A673 (cell line): ENCODE measurements at regions not wholly inside any gene's neighbourhood (a gene's known extent, or its start where the extent isn't known, plus 50 kb on each side); places are given as distances from the start of the nearest gene placed in this dataset.

ENCODE experiments used
- BruUV-seq: library from RNA; stranded (reverse); fragments of 400-500 nt; replicated peaks from 2 replicates; lab custom pipeline; 2021; lab: Mats Ljungman, UMichigan
- CTCF ChIA-PET: fragments of 300-600 bp; sonication (Branson Sonifier 250); formaldehyde crosslinking; loops from one replicate; lab custom pipeline; 2022; ENCODE audit warnings: antibody characterized with exemption; lab: Charles Lee
- POLR2A ChIA-PET: fragments of 300-600 bp; sonication (Branson Sonifier 250); formaldehyde crosslinking; loops from one replicate; lab custom pipeline; 2022; ENCODE audit warnings: antibody characterized with exemption; ENCODE audit not compliant: low non-redundant PET; lab: Charles Lee
- DNase-seq: peaks from one replicate; pipeline ENCODE4 v3.0.0-alpha.2; 2015; ENCODE audit warnings: low spot score
- H3K27ac ChIP-seq: fragments of 200-600 bp; sonication (generic); 2 replicates; pipeline ENCODE4 v1.5.1; 2016; ENCODE audit warnings: mixed run types, low read depth, mild to moderate bottlenecking, mixed read lengths, antibody characterized with exemption, low read length; ENCODE audit not compliant: poor library complexity, severe bottlenecking
- H3K27me3 ChIP-seq: fragments of 200-600 bp; sonication (generic); replicated peaks from 2 replicates; pipeline ENCODE4 v1.6.1; 2017; ENCODE audit warnings: mixed run types, low read depth, mild to moderate bottlenecking, mixed read lengths, antibody characterized with exemption, low read length; ENCODE audit not compliant: insufficient read depth, poor library complexity
- H3K36me3 ChIP-seq: fragments of 200-600 bp; sonication (generic); 2 replicates; pipeline ENCODE4 v1.6.1; 2016; ENCODE audit warnings: mixed run types, mild to moderate bottlenecking, mixed read lengths, antibody characterized with exemption, low read length; ENCODE audit not compliant: insufficient read depth, poor library complexity, severe bottlenecking
- H3K4me1 ChIP-seq: fragments of 200-600 bp; sonication (generic); 2 replicates; pipeline ENCODE4 v1.6.1; 2017; ENCODE audit warnings: mixed run types, mild to moderate bottlenecking, mixed read lengths, antibody characterized with exemption, low read length; ENCODE audit not compliant: insufficient read depth, poor library complexity, severe bottlenecking
- H3K4me3 ChIP-seq: fragments of 200-600 bp; sonication (generic); 2 replicates; pipeline ENCODE4 v1.5.1; 2016; ENCODE audit warnings: low read depth, mixed run types, mild to moderate bottlenecking, mixed read lengths, low read length; ENCODE audit not compliant: poor library complexity, severe bottlenecking
- H3K9me3 ChIP-seq: fragments of 200-600 bp; sonication (generic); 2 replicates; pipeline ENCODE4 v1.6.1; 2016; ENCODE audit warnings: mixed run types, low read depth, mild to moderate bottlenecking, mixed read lengths, antibody characterized with exemption, low read length; ENCODE audit not compliant: poor library complexity, severe bottlenecking
- CTCF ChIP-seq: fragments of 300-800, 200-600 bp; sonication (generic); conservative IDR thresholded peaks from 2 replicates; pipeline ENCODE4 v1.5.1; 2017; ENCODE audit warnings: low read depth, mild to moderate bottlenecking, antibody characterized with exemption, low read length, moderate library complexity, mixed read lengths
- EZH2 ChIP-seq: fragments of 200-600 bp; sonication (generic); IDR thresholded peaks from 2 replicates; pipeline ENCODE4 v1.6.1; 2017; ENCODE audit warnings: borderline replicate concordance, low read depth, mild to moderate bottlenecking, mixed read lengths, antibody characterized with exemption, low read length; ENCODE audit not compliant: poor library complexity, severe bottlenecking
- intact Hi-C: fragments of 100-400 bp; cut with micrococcal nuclease; formaldehyde crosslinking; loops from one replicate; pipeline ENCODE4 v1.10.0; 2022; ENCODE audit not compliant: unreplicated experiment

- Histone ChIP-seq H3K36me3 (no peaks in the 10 kb centered on the region), H3K4me3 (no peak overlapping the region), H3K9me3 (no peaks in the 10 kb centered on the region), H3K27ac (no peak overlapping the region), H3K27me3 (no peaks in the 10 kb centered on the region), H3K4me1 (no peaks in the 10 kb centered on the region)
- BruUV-seq = no TSS peak
- 0 out of 2 replicates have a peak, but pooled peaks have one; percentile 26 for TF ChIP-seq CTCF
- TF ChIP-seq EZH2 = no peak
- ChIA-PET CTCF (no interaction called here), POLR2A (no interaction called here)
- intact Hi-C loops = no loop called here
- DNase-seq = peak; percentile 16
Observed at GRCh38 chr1:73627723-73628122, 570.3 kb downstream of the LRRIQ3 start.

GRCh38 chr1:73626326-73626725 lies 571.6 kb downstream of the LRRIQ3 start:
- POLR2A ChIA-PET = no interaction called here
- no peak for TF ChIP-seq CTCF
- no peak for TF ChIP-seq EZH2
- Histone ChIP-seq H3K27ac (no peak overlapping the region), H3K4me3 (no peak overlapping the region), H3K36me3 (no peaks in the 10 kb centered on the region), H3K9me3 (no peaks in the 10 kb centered on the region), H3K27me3 (no peaks in the 10 kb centered on the region), H3K4me1 (no peaks in the 10 kb centered on the region)
- CTCF ChIA-PET = no interaction called here
- intact Hi-C loops = no loop called here
- BruUV-seq = no TSS peak
- no peak for DNase-seq

GRCh38 chr1:73623946-73624345 lies 574.0 kb downstream of the LRRIQ3 start:
- ChIA-PET CTCF (no interaction called here), POLR2A (no interaction called here)
- Histone ChIP-seq H3K9me3 (no peaks in the 10 kb centered on the region), H3K27me3 (no peaks in the 10 kb centered on the region), H3K36me3 (no peaks in the 10 kb centered on the region), H3K4me3 (no peak overlapping the region), H3K4me1 (no peaks in the 10 kb centered on the region), H3K27ac (no peak overlapping the region)
- TF ChIP-seq CTCF = no peak
- TF ChIP-seq EZH2 = no peak
- intact Hi-C loops = no loop called here
- no peak for DNase-seq
- BruUV-seq = no TSS peak
